Cardiac fibroblast (primary cell): ENCODE measurements at regions not wholly inside any gene's neighbourhood (a gene's known extent, or its start where the extent isn't known, plus 50 kb on each side); places are given as distances from the start of the nearest gene placed in this dataset.

Experiments
- DNase-seq, 2 donors: peaks; one replicate each; pipeline versions ENCODE4 v3.0.0 to v3.0.0-alpha.2; 2010; ENCODE audit warnings: low read depth in 2 of 2
- H3K4me3 ChIP-seq, 2 donors: replicated peaks in 1 of 2; 1 replicate in 1 of 2; 2 replicates in 1 of 2; pipeline ENCODE4 v1.5.1; 2011; ENCODE audit warnings: low read depth in 2 of 2, low read length in 2 of 2, mild to moderate bottlenecking in 2 of 2, moderate library complexity in 1 of 2
- TF ChIP-seq, protein P1 (sequence below): IDR thresholded peaks from one replicate; pipeline ENCODE4 v1.5.1; 2011; ENCODE audit warnings: low read depth, mild to moderate bottlenecking, low read length, inconsistent platforms

DNA sequence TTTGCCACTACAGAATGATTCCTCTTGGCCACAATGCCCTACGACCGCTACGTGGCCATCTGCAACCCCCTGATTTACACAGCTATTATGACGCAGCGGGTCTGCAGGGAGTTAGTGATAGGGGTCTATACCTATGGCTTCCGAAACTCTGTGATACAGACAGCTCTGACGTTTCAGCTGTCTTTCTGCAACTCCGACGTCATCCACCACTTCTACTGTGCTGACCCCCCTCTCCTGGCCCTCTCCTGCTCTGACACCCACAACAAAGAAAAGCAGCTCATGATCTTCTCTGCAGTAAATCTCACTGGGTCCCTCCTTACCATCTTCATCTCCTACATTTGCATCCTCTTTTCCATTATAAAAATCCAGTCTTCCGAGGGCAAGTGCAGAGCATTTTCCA is 52.3 kb upstream of the OR5P2 start:
- TF ChIP-seq, protein P1, sequence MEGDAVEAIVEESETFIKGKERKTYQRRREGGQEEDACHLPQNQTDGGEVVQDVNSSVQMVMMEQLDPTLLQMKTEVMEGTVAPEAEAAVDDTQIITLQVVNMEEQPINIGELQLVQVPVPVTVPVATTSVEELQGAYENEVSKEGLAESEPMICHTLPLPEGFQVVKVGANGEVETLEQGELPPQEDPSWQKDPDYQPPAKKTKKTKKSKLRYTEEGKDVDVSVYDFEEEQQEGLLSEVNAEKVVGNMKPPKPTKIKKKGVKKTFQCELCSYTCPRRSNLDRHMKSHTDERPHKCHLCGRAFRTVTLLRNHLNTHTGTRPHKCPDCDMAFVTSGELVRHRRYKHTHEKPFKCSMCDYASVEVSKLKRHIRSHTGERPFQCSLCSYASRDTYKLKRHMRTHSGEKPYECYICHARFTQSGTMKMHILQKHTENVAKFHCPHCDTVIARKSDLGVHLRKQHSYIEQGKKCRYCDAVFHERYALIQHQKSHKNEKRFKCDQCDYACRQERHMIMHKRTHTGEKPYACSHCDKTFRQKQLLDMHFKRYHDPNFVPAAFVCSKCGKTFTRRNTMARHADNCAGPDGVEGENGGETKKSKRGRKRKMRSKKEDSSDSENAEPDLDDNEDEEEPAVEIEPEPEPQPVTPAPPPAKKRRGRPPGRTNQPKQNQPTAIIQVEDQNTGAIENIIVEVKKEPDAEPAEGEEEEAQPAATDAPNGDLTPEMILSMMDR = no peak
- no peak overlapping the region for H3K4me3 ChIP-seq
- DNase-seq = no peak
